Choroid plexus epithelial cell (primary cell): ENCODE measurements at regions not wholly inside any gene's neighbourhood (a gene's known extent, or its start where the extent isn't known, plus 50 kb on each side); places are given as distances from the start of the nearest gene placed in this dataset.
A peak's percentile ranks its signal among the peaks of the same experiment; 100 is the strongest.

Source experiments
- DNase-seq: peaks from one replicate; pipeline ENCODE4 v3.0.0-alpha.2; 2010; ENCODE audit warnings: low read depth
- H3K4me3 ChIP-seq: 2 replicates; pipeline ENCODE4 v1.5.1; 2011; ENCODE audit warnings: low read depth, mild to moderate bottlenecking, control low read depth, low read length, moderate library complexity
- CTCF ChIP-seq: conservative IDR thresholded peaks from 2 replicates; pipeline ENCODE4 v1.5.1; 2011; ENCODE audit warnings: low read depth, mild to moderate bottlenecking, control low read depth, inconsistent platforms, low read length, moderate library complexity

- no peak for TF ChIP-seq CTCF
- DNase-seq = no peak
- H3K4me3 ChIP-seq = no peak overlapping the region
These were observed 183.3 kb upstream of the CDKN3 start for GRCh38 chr14:54213536-54213935.

GRCh38 chr14:54216827-54217226 is 180.0 kb upstream of the CDKN3 start:
- no peak for DNase-seq
- TF ChIP-seq CTCF = no peak
- H3K4me3 ChIP-seq = no peak overlapping the region

- no peak for TF ChIP-seq CTCF
- no peak overlapping the region for H3K4me3 ChIP-seq
- DNase-seq = no peak
These were observed 177.3 kb upstream of the CDKN3 start for GRCh38 chr14:54219261-54220070.

GRCh38 chr14:54220071-54220703 is 176.6 kb upstream of the CDKN3 start:
- no peak for TF ChIP-seq CTCF
- DNase-seq = no peak
- peak overlapping the region; percentile 41 for H3K4me3 ChIP-seq

- TF ChIP-seq CTCF = no peak
- peak overlapping the region; percentile 41 for H3K4me3 ChIP-seq
- no peak for DNase-seq
These were observed 175.9 kb upstream of the CDKN3 start for GRCh38 chr14:54220704-54221431.

- TF ChIP-seq CTCF = no peak
- no peak for DNase-seq
- H3K4me3 ChIP-seq = no peak overlapping the region
These were observed 175.4 kb upstream of the CDKN3 start for GRCh38 chr14:54221432-54221803.
